ENCODE measurements at regions not wholly inside any gene's neighbourhood (a gene's known extent, or its start where the extent isn't known, plus 50 kb on each side); places are given as distances from the start of the nearest gene placed in this dataset.

- TF ChIP-seq, protein P1, sequence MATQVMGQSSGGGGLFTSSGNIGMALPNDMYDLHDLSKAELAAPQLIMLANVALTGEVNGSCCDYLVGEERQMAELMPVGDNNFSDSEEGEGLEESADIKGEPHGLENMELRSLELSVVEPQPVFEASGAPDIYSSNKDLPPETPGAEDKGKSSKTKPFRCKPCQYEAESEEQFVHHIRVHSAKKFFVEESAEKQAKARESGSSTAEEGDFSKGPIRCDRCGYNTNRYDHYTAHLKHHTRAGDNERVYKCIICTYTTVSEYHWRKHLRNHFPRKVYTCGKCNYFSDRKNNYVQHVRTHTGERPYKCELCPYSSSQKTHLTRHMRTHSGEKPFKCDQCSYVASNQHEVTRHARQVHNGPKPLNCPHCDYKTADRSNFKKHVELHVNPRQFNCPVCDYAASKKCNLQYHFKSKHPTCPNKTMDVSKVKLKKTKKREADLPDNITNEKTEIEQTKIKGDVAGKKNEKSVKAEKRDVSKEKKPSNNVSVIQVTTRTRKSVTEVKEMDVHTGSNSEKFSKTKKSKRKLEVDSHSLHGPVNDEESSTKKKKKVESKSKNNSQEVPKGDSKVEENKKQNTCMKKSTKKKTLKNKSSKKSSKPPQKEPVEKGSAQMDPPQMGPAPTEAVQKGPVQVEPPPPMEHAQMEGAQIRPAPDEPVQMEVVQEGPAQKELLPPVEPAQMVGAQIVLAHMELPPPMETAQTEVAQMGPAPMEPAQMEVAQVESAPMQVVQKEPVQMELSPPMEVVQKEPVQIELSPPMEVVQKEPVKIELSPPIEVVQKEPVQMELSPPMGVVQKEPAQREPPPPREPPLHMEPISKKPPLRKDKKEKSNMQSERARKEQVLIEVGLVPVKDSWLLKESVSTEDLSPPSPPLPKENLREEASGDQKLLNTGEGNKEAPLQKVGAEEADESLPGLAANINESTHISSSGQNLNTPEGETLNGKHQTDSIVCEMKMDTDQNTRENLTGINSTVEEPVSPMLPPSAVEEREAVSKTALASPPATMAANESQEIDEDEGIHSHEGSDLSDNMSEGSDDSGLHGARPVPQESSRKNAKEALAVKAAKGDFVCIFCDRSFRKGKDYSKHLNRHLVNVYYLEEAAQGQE (IDR thresholded peaks at IDR 0.05; ENCODE audit: low read depth), result no peak
- no peak for TF ChIP-seq FOXM1 (IDR thresholded peaks at IDR 0.05; ENCODE audit: borderline replicate concordance, low read depth)
- TF ChIP-seq TAF1 (IDR thresholded peaks at IDR 0.05; ENCODE audit: low read depth), result no peak
- no peak for TF ChIP-seq YY1 (IDR thresholded peaks at IDR 0.05; ENCODE audit: low read depth)
- no peak for TF ChIP-seq RAD21 (IDR thresholded peaks at IDR 0.05; ENCODE audit: low read depth)
- TF ChIP-seq CEBPB (IDR thresholded peaks at IDR 0.05), result no peak
- TF ChIP-seq CREB1 (IDR thresholded peaks at IDR 0.05; ENCODE audit: low read depth), result no peak
- no peak for TF ChIP-seq EP300 (IDR thresholded peaks at IDR 0.05; ENCODE audit: borderline replicate concordance)
- no peak for TF ChIP-seq ZBTB7A (IDR thresholded peaks at IDR 0.05; ENCODE audit: low read depth)
- no peak for TF ChIP-seq NFIC (IDR thresholded peaks at IDR 0.05)
- no peak for TF ChIP-seq EGR1 (IDR thresholded peaks at IDR 0.05)
- no peak for TF ChIP-seq MAX (IDR thresholded peaks at IDR 0.05)
Observed at GRCh38 chr17:63378411-63379375, 67.4 kb downstream of the CYB561 start.
